ENCODE measurements at regions not wholly inside any gene's neighbourhood (a gene's known extent, or its start where the extent isn't known, plus 50 kb on each side); places are given as distances from the start of the nearest gene placed in this dataset.

- no peak for FAIRE-seq
Observed at GRCh38 chr16:87058728-87059250, 258.4 kb downstream of the C16orf95 start.

DNA sequence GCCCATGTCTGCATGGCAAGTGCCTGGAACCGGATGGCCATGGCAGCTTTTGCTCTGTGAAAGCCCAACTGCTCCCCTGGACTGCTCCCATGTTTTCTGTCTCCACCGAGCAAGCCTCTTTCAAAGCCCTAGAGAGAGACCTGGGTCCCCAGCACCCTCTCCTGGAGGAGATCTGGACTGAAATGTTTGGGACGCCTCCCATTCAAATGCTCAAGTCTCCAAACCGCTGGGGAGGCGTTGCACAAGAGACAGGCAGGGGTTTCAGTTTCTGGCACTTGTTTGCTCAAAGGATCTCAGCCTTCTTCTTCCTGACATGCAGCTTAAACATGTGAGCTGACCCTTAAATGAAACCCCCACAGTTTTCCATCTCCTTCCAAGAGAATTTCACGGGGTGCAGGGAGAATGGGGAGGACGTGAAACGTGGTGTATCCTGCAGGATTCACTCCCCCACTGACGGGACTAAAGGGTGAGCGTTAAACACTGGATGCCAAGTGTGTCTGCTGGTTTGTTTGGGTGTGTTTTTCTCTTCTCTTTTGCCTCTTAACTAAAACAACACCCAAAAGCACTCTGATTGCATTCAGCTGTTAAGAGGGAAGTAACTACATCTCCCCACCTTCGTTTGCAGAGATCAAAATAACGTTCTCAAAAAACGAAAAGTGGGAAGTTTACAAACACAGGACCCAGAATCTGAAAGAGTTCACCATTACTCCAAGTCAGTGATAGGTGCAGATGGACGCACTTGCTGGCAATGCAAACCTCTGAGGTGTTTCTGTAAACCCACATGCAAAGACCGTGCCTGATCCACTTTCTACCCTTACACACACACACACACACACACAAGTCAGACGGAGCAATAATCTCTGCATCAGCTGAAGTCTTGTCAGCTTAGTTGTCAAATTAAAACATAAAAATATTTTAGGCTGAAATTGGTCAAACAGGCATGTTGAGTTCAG is 256.9 kb downstream of the C16orf95 start:
- FAIRE-seq: no peak

DNA sequence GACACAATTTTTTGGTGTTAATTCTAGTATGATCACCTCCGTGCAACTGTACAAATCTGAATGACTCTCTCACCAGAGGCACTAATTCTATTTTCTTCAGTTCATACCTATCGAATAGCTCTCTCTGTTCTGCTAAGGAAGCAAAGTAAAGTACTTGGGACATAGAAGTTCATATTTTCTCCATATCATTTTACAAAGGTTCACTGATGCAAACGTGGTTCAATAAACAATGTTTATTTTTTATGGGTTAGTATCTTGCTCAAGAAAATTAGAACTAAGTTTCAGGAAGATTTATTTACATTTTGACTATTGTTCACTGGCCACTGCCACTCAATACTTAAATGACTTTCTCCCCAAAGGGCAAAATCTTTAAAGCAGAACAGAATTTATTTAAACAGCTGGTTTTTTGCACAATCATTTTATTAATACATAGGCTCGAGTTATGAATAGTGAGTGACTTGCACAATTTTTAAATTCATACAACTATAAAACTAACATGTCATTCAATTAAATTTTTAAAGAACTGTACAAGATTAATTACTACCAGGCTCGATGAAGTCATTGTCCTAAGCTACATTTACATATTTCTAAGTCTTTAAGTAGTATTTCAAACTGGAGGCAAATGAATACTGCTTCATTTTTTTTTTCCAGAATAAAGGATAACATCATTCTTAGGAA is 255.8 kb downstream of the C16orf95 start:
- no peak for FAIRE-seq

DNA sequence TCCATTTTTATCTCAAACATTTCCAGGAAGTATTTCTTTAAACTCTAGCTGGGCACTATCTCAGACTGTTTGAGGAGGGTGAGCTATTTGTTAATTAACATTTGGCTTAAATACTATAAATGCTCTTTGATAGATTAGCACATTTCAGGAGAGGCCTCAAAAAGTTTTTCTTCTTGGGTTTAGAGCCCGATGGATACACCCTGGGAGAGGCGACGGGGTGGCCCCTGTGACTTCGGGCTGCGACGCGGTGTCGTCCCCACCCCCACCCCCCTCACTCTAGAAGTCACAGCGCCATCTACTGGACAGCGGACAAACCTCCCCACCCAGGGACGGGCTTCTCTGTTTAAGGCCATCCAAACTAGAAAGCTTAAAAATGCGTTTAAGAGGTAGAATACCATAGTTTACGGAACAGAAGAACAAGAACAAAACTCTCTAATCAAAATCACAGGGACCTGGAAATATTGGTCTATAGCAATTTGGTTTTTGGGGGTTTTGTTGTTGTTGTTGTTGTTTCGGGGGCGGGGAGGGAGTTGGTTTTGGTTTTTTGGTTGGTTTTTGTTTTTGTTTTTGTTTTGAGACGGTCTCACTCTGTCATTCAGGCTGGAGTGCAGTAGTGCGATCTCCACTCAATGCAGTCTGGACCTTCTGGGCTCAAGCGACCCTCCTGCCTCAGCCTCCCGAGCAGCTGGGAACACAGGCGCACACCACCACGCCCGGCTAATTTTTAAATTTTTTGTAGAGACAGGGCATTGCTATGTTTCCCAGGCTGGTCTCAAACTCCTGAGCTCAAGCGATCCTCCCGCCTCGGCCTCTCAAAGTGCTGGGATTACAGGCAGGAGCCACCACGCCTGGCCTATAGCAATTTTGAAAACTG is 254.4 kb downstream of the C16orf95 start:
- FAIRE-seq: no peak

DNA sequence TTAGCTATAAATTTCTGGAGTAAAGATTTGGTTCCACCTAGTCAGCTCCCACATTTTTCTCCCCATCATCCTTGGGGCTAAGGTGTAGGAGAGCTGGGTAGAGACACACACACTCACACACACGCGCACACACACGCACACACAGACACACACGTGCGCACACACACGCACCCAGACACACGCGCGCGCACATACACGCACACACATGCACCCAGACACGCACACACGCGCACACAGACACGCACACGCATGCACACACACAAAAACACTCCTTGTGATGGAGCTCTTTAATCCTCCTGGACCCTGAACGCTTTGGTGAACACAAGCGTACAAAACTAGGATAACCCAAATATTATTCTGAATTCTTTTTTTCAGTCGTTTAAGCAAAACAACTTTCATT is 253.6 kb downstream of the C16orf95 start:
- FAIRE-seq: no peak

GRCh38 chr16:87064731-87065445 is 252.3 kb downstream of the C16orf95 start:
- no peak for FAIRE-seq

DNA sequence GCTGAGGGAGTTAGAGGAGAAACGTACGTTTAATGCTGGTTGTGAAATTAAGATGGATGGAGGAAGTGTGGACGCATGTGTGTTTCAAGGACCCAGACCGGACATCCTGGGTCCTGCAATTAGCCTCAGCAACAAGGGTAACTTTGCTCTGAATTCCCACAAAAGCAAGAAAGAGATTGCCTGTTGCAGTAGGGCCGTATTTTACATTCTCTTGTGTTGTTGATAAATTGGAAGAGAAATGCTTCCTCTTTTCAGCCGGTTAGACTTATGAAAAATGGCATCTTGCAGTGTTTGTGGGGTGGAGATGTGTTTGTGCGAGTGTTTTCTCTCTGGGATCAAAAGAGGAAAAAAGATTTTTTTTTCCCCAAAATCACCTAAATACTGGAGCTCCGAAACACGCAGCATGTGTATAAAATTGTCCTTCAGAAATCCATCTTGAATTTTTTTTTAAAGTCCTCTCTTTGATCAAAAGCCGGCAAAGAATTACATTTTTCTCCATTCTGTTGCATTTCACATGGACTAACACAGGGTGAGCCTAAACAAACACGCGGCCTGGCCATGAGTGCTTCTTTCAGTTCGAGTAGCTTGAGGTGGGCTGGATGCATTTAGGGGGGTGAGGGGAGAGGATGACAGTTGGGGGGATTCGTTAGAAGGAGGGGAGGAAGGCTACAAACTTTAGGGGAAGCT is 251.6 kb downstream of the C16orf95 start:
- no peak for FAIRE-seq

DNA sequence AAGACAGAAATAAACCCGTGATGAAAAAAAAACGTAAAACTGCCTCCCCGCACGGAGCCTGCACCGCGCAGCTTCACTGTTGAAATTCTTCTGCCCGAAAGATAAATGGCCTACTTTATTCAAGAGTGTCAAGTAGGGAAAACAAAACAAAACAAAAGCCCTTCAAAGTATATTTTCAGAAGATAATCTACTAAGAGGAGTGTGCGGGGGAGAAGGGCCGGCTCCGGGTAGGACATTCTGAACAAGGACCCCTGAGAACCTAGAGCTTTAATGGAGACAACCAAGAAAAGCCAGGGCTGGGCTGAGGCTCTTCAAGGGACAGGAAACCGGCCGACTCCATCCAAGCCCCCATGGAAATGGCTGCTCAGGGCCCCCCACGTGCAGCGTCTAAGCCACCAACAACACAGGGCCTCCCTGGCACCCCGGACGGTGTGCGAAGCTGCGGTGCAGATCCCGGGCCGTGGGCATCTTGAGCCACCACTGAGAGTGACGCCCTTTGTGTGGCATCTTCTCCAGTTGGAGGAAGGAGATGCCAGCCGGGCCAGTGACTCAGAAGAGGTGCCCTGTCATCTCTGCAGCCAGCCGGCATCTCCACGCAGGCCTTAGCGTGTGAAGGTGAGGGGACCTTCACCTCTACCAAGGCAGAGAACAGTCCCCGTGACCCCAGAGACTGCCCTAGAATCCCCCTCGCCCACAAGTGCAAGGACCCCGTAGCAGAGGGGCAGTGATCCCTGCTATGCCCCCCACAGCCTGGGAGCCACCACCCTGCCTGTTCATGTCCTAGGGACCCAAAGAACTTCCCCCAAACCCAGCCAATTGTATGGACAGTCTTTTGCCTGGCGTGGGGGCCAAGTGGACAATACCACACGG is 250.8 kb downstream of the C16orf95 start:
- FAIRE-seq: no peak

DNA sequence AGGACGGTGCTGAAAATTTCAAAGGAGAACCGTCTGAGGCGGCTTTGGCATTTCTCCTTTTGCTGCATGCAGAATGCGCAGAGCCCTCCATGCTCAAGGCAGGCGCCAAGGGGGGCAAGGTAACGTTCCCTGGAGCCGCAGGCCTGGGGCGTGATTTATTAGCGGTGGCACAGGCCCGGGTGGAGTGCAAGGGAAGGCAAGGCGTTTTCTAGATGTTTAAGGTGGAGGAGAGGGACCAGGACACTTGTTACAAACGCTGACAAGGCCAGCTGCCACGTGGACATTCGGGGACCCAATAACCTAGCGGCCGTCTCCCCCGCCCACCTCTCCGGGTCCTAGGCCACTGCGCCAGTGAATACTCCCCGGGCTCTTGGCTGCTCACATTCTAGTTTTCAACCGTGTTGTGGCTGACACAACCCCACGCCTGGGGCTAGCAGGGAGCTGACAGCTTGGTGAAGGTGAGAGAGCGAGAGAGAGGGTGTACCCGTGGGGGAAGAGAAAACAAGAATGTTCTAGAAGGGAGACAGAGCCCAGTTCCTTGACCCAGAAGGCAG is 250.1 kb downstream of the C16orf95 start:
- no peak for FAIRE-seq

- FAIRE-seq: no peak
Observed at GRCh38 chr16:87067836-87068761, 249.1 kb downstream of the C16orf95 start.

DNA sequence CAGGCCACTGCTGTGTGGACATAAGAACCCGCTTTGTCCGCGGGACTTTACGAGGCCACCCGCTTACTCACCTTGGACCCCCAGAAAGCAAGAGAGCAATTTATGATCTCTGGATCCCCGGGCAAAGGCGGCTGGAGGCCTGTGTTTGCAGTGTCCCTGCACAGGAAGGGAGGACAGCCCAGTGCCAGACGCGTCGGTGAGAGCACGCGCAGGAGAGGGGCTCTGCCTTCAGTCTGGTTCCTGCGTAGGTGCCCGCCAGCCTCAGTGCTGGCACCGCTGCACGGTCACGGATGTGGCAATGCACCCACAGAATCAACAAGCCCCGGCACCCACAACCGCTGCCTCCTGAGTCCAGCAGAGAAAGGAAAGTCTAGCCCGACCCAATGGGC is 248.4 kb downstream of the C16orf95 start:
- FAIRE-seq: no peak

- no peak for FAIRE-seq
Observed at GRCh38 chr16:87070657-87071056, 246.5 kb downstream of the C16orf95 start.

DNA sequence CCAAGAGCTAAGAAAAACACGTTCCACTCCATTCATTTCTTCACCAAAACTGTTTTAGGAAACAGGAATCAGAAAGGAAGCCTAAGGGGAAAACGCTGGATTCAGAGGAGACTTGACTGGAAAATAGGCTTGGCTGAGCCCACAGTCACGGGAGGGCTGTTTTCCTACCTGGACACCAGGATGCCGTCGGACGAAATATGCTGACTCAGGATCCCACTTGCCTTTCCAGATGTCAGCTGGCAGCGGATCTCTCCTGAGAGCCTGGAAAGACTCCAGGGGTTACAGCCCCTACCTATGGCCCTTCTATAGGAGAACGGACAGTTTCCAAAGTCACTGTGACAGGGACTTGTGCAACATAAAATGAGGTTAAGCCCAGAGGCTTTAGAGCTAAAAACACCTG is 245.1 kb downstream of the C16orf95 start:
- FAIRE-seq: no peak

- FAIRE-seq: no peak
Observed at GRCh38 chr16:87074641-87075318, 242.4 kb downstream of the C16orf95 start.

DNA sequence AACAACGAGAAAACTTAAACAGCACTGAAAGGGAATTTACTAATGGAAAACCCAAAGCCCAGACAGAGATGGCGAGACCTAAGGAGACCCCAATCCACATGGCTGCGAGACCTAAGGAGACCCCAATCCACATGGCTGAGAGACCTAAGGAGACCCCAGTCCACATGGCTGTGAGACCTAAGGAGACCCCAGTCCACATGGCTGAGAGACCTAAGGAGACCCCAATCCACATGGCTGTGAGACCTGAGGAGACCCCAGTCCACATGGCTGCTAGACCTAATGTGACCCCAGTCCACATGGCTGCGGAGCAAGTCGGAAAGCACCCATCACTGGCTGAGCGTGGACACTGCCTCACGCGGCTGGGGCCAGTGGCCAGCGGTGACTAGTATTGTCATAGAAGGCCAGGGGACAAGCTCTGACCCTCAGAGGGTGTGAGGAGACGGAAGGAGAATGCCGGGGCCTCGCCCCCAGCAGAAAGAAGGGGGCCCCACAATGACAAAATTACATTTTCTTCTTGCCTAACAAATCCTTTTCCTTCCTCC is 241.8 kb downstream of the C16orf95 start:
- no peak for FAIRE-seq

- no peak for FAIRE-seq
Observed at GRCh38 chr16:87076331-87076949, 240.8 kb downstream of the C16orf95 start.

DNA sequence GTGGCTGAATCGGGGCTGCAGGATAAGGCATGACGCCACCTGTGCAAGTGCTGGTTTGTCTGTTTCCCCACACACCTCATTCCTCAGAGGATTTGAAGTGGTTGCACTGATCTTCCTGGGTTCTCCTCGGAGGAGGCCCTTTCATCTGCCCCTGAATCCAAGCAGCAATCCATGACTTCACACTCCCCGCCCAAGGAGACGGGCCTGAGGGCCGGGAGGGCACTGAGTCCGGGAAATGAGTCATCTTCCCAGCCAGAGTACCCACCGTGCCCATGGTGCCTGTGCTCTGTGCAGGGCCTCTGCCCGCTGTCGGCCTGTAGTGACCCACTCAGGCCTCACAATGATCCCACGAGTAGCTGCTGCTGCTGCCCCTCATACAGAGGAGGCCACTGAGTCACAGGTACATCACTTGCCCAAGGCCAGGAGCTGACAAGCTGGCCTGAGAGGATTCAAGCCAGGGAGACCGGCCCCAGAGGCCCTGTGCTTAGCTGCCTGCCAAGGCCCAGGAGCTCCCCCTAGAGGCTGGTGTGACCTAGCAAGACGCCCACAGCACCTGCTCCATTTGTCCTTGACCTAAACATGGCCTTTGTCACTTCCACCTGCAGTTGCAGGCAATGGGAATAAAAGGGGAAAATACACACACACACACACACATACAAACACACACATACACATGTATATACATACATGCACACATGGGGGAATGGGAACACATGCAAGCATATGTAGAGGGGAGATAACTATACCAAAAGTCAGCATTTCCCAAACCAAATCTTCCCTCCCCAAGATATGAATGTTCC is 240.0 kb downstream of the C16orf95 start:
- no peak for FAIRE-seq

Measured in A204.1 (cell line).